Small intestine (tissue), 7 donors: ENCODE measurements at regions not wholly inside any gene's neighbourhood (a gene's known extent, or its start where the extent isn't known, plus 50 kb on each side); places are given as distances from the start of the nearest gene placed in this dataset.

Source experiments
- DNase-seq, 2 donors: peaks; one replicate each; pipeline versions ENCODE4 v3.0.0 to v3.0.0-alpha.2; 2013
- FAIRE-seq: peaks from 2 replicates; lab custom pipeline; 2012; peaks lifted over from hg19 to GRCh38; lab: Jason Lieb, UNC
- H3K27ac ChIP-seq, 3 donors: one replicate each; pipeline ENCODE4 v1.5.1; 2013; ENCODE audit warnings: low read length in 2 of 3, mild to moderate bottlenecking in 2 of 3, control low read depth in 1 of 3, inconsistent platforms in 1 of 3, low read depth in 1 of 3, moderate library complexity in 1 of 3
- H3K27me3 ChIP-seq, 3 donors: one replicate each; pipeline ENCODE4 v1.6.1; 2013; ENCODE audit warnings: low read length in 3 of 3, inconsistent platforms in 1 of 3; ENCODE audit not compliant: control insufficient read depth in 3 of 3, insufficient read depth in 3 of 3
- H3K36me3 ChIP-seq, 3 donors: one replicate each; pipeline ENCODE4 v1.6.1; 2013; ENCODE audit warnings: low read length in 3 of 3, inconsistent platforms in 1 of 3, low read depth in 1 of 3, mild to moderate bottlenecking in 1 of 3, moderate library complexity in 1 of 3; ENCODE audit not compliant: control insufficient read depth in 3 of 3, insufficient read depth in 2 of 3
- H3K4me1 ChIP-seq, 3 donors: one replicate each; pipeline ENCODE4 v1.6.1; 2013; ENCODE audit warnings: low read length in 2 of 3, inconsistent platforms in 1 of 3, low read depth in 1 of 3, mild to moderate bottlenecking in 1 of 3, moderate library complexity in 1 of 3; ENCODE audit not compliant: control insufficient read depth in 3 of 3, insufficient read depth in 2 of 3
- H3K4me3 ChIP-seq, 3 donors: one replicate each; pipeline ENCODE4 v1.5.1; 2013; ENCODE audit warnings: low read length in 3 of 3, control low read depth in 1 of 3, inconsistent platforms in 1 of 3, low read depth in 1 of 3, mild to moderate bottlenecking in 1 of 3, moderate library complexity in 1 of 3
- H3K9me3 ChIP-seq, 2 donors: one replicate each; pipeline ENCODE4 v1.6.1; 2013; ENCODE audit warnings: low read depth in 1 of 2, low read length in 1 of 2; ENCODE audit not compliant: control insufficient read depth in 2 of 2, insufficient read depth in 1 of 2
- WGBS, 3 donors: extraction: QIAGEN DNeasy Blood & Tissue Kit; methylation state at CpG; one replicate each; pipeline ENCODE4 v1.1.7; 2013; 5-methylcytosine and 5-hydroxymethylcytosine counted together
- donor health status: healthy with polysubstance abuse.
- donor health status: control.
- donor health status: control.
- donor health status: Bipolar disorder and iron deficiency.
- donor health status: healthy.

- Histone ChIP-seq H3K27ac (no peak overlapping the region), H3K4me1 (no peaks in the 10 kb centered on the region), H3K36me3 (no peaks in the 10 kb centered on the region), H3K27me3 (no peaks in the 10 kb centered on the region), H3K4me3 (no peak overlapping the region), H3K9me3 (no peaks in the 10 kb centered on the region)
- whole genome bisulfite sequencing, 3 donors, result 65 to 75% (median 72%) methylated on average over 8 of the region's 8 CpGs
- DNase-seq (no peak), FAIRE-seq (no peak)
These were observed 350.5 kb upstream of the TMTC1 start for GRCh38 chr12:30134229-30134628.

- DNase-seq, result no peak
- 51 to 71% (median 58%) methylated on average over 3 of the region's 3 CpGs for WGBS, 3 donors
- H3K4me3 ChIP-seq, result no peak overlapping the region
- no peak for FAIRE-seq
- H3K27ac ChIP-seq, result no peak overlapping the region
- H3K4me1 ChIP-seq, result no peaks in the 10 kb centered on the region
- H3K27me3 ChIP-seq, result no peaks in the 10 kb centered on the region
- H3K9me3 ChIP-seq, result no peaks in the 10 kb centered on the region
- H3K36me3 ChIP-seq, result no peaks in the 10 kb centered on the region
These were observed 343.2 kb upstream of the TMTC1 start for GRCh38 chr12:30126944-30127343.

- 70 to 91% (median 85%) methylated on average over 1 of the region's 1 CpG for WGBS, 3 donors
- Histone ChIP-seq H3K27ac (no peak overlapping the region), H3K36me3 (no peaks in the 10 kb centered on the region), H3K4me3 (no peak overlapping the region), H3K4me1 (no peaks in the 10 kb centered on the region), H3K9me3 (no peaks in the 10 kb centered on the region), H3K27me3 (no peaks in the 10 kb centered on the region)
- no peak for FAIRE-seq
- DNase-seq, result no peak
These were observed 336.8 kb upstream of the TMTC1 start for GRCh38 chr12:30120522-30120921.

GRCh38 chr12:30117483-30117882 is 333.7 kb upstream of the TMTC1 start:
- no peaks in the 10 kb centered on the region for H3K4me1 ChIP-seq
- no peaks in the 10 kb centered on the region for H3K9me3 ChIP-seq
- FAIRE-seq (no peak), DNase-seq (no peak)
- WGBS, 3 donors, result 72 to 78% (median 73%) methylated on average over 2 of the region's 2 CpGs
- no peak overlapping the region for H3K27ac ChIP-seq
- no peaks in the 10 kb centered on the region for H3K27me3 ChIP-seq
- H3K36me3 ChIP-seq, result no peaks in the 10 kb centered on the region
- H3K4me3 ChIP-seq, result no peak overlapping the region

GRCh38 chr12:30111719-30112118 is 328.0 kb upstream of the TMTC1 start:
- WGBS, 3 donors, result 52 to 74% (median 61%) methylated on average over 2 of the region's 2 CpGs

GRCh38 chr12:30110958-30111586 is 327.3 kb upstream of the TMTC1 start:
- H3K27ac ChIP-seq, result no peak overlapping the region
- H3K9me3 ChIP-seq, result peaks cover 0 to 9% of the 10 kb centered on the region in 2 donors
- WGBS, 3 donors, result 83 to 90% (median 86%) methylated on average over 6 of the region's 6 CpGs
- H3K4me1 ChIP-seq, result no peaks in the 10 kb centered on the region
- DNase-seq (no peak), FAIRE-seq (no peak)
- H3K27me3 ChIP-seq, result no peaks in the 10 kb centered on the region
- no peak overlapping the region for H3K4me3 ChIP-seq
- no peaks in the 10 kb centered on the region for H3K36me3 ChIP-seq

More at GRCh38 chr12:30111719-30112118, 328.0 kb upstream of the TMTC1 start:
- Histone ChIP-seq H3K27ac (no peak overlapping the region), H3K9me3 (peaks cover 0 to 9% of the 10 kb centered on the region in 2 donors), H3K36me3 (no peaks in the 10 kb centered on the region), H3K4me3 (no peak overlapping the region), H3K4me1 (no peaks in the 10 kb centered on the region), H3K27me3 (no peaks in the 10 kb centered on the region)
- DNase-seq (no peak), FAIRE-seq (no peak)

- no peak overlapping the region for H3K27ac ChIP-seq
- no peak overlapping the region for H3K4me3 ChIP-seq
- no peaks in the 10 kb centered on the region for H3K4me1 ChIP-seq
- H3K27me3 ChIP-seq, result no peaks in the 10 kb centered on the region
- 86 to 94% (median 86%) methylated on average over 11 to 22 of the region's 22 CpGs for WGBS, 3 donors
- peaks cover 0 to 9% of the 10 kb centered on the region in 2 donors for H3K9me3 ChIP-seq
- no peak for FAIRE-seq
- no peaks in the 10 kb centered on the region for H3K36me3 ChIP-seq
- no peak for DNase-seq
These were observed 326.8 kb upstream of the TMTC1 start for GRCh38 chr12:30110498-30110897.

- FAIRE-seq (no peak), DNase-seq (no peak)
- Histone ChIP-seq H3K4me1 (no peaks in the 10 kb centered on the region), H3K9me3 (peaks cover 0 to 9% of the 10 kb centered on the region in 2 donors), H3K36me3 (no peaks in the 10 kb centered on the region), H3K27ac (no peak overlapping the region), H3K4me3 (no peak overlapping the region), H3K27me3 (no peaks in the 10 kb centered on the region)
- 83 to 89% (median 86%) methylated on average over 2 of the region's 2 CpGs for WGBS, 3 donors
These were observed 324.9 kb upstream of the TMTC1 start for GRCh38 chr12:30108666-30109065.
